Suprapubic skin (tissue), 4 donors: ENCODE measurements at regions not wholly inside any gene's neighbourhood (a gene's known extent, or its start where the extent isn't known, plus 50 kb on each side); places are given as distances from the start of the nearest gene placed in this dataset.

Source experiments
- EP300 ChIP-seq: sonication (generic); formaldehyde crosslinking; IDR thresholded peaks from one replicate; pipeline ENCODE4 v1.6.1; 2017; ENCODE audit warnings: antibody characterized with exemption
- POLR2A ChIP-seq, 2 donors: fragments of 450-650 bp; IDR thresholded peaks; one replicate each; pipeline ENCODE4 v1.6.1; 2017; ENCODE audit warnings: antibody characterized with exemption in 2 of 2, mild to moderate bottlenecking in 2 of 2, moderate library complexity in 2 of 2
- POLR2AphosphoS5 ChIP-seq, 3 donors: sonication (generic); formaldehyde crosslinking; IDR thresholded peaks; one replicate each; pipeline ENCODE4 v1.6.1; 2017; ENCODE audit warnings: antibody characterized with exemption in 3 of 3
- TF ChIP-seq, protein P1 (sequence below), 2 donors: fragments of 200-600 bp in 1 of 2; fragments of 450-650 bp in 1 of 2; sonication (generic) in 1 of 2; IDR thresholded peaks; one replicate each; pipeline ENCODE4 v1.5.1; 2016 to 2019; ENCODE audit warnings: antibody characterized with exemption in 2 of 2, mild to moderate bottlenecking in 1 of 2, moderate library complexity in 1 of 2

DNA sequence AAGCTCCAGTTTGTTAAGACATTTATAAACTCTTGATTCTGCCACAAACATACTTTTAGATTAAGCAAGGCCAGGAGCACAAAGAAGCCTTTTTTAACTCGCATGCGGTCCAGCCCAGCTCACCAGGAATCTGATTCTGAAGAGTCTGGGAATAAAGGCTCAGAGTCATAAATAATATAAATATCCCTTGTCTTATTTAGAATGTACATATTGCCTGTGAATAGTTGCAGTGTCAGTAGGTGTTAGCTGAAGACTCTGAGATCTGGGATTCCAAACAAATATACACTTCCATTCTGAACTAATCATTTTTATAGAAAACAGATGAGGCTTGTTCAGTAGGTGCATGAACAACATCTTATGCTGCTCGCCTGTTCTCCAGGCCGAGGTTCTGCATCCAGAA lies 59.1 kb upstream of the ELAC2 start:
- TF ChIP-seq, protein P1, sequence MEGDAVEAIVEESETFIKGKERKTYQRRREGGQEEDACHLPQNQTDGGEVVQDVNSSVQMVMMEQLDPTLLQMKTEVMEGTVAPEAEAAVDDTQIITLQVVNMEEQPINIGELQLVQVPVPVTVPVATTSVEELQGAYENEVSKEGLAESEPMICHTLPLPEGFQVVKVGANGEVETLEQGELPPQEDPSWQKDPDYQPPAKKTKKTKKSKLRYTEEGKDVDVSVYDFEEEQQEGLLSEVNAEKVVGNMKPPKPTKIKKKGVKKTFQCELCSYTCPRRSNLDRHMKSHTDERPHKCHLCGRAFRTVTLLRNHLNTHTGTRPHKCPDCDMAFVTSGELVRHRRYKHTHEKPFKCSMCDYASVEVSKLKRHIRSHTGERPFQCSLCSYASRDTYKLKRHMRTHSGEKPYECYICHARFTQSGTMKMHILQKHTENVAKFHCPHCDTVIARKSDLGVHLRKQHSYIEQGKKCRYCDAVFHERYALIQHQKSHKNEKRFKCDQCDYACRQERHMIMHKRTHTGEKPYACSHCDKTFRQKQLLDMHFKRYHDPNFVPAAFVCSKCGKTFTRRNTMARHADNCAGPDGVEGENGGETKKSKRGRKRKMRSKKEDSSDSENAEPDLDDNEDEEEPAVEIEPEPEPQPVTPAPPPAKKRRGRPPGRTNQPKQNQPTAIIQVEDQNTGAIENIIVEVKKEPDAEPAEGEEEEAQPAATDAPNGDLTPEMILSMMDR (IDR thresholded peaks at IDR 0.05) = no peak
- no peak for TF ChIP-seq POLR2A (IDR thresholded peaks at IDR 0.05)
- TF ChIP-seq POLR2AphosphoS5 (IDR thresholded peaks at IDR 0.05) = no peak
- TF ChIP-seq EP300 = no peak
